ENCODE measurements at regions not wholly inside any gene's neighbourhood (a gene's known extent, or its start where the extent isn't known, plus 50 kb on each side); places are given as distances from the start of the nearest gene placed in this dataset.

DNA sequence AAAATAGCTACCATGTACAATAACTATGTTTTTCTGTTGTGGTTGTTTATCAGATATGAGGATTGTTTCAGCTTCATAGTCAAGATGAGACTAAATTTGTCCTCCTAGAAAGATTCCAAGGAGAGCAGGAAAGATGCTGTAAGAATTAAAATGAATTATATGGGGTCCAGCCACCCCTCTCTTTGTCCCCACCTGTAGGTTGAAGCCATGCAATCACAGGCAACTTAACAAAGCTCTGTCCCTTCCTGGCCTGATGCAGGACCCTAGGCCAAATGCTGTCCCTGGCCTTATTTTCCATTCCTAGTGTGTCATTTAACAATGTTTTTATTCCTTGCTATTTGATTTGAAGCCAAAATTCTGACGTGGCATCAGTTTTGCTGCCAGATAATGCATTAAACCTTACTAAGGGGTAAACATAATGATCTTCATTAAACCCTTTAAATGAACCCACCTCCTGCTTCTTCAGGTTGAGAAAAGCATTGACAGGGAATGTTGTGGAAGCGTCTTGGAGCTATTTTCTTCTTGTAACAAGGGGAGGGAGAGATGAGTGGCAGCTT, 240.9 kb upstream of the ZNF521 start:
- TF ChIP-seq, protein P1, sequence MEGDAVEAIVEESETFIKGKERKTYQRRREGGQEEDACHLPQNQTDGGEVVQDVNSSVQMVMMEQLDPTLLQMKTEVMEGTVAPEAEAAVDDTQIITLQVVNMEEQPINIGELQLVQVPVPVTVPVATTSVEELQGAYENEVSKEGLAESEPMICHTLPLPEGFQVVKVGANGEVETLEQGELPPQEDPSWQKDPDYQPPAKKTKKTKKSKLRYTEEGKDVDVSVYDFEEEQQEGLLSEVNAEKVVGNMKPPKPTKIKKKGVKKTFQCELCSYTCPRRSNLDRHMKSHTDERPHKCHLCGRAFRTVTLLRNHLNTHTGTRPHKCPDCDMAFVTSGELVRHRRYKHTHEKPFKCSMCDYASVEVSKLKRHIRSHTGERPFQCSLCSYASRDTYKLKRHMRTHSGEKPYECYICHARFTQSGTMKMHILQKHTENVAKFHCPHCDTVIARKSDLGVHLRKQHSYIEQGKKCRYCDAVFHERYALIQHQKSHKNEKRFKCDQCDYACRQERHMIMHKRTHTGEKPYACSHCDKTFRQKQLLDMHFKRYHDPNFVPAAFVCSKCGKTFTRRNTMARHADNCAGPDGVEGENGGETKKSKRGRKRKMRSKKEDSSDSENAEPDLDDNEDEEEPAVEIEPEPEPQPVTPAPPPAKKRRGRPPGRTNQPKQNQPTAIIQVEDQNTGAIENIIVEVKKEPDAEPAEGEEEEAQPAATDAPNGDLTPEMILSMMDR (IDR thresholded peaks at IDR 0.05 in 2 of 3, conservative IDR thresholded peaks at IDR 0.05 in 1 of 3; ENCODE audit: borderline replicate concordance in 1 of 3, insufficient read depth in 1 of 3, low read depth in 2 of 3, low read length in 2 of 3): no peak
- no peak for TF ChIP-seq ZFX (IDR thresholded peaks at IDR 0.05)
- TF ChIP-seq EZH2 (IDR thresholded peaks at IDR 0.05): no peak
- TF ChIP-seq POLR2AphosphoS5 (IDR thresholded peaks at IDR 0.05; ENCODE audit: low read depth, low read length): no peak
- TF ChIP-seq EGR1 (IDR thresholded peaks at IDR 0.05; ENCODE audit: low read depth): no peak
- no peak for TF ChIP-seq POLR2A (IDR thresholded peaks at IDR 0.05; ENCODE audit: borderline replicate concordance, extremely low read depth, insufficient read depth, insufficient read length)
- TF ChIP-seq CEBPB (IDR thresholded peaks at IDR 0.05; ENCODE audit: low read depth): no peak
- TF ChIP-seq, protein P2, sequence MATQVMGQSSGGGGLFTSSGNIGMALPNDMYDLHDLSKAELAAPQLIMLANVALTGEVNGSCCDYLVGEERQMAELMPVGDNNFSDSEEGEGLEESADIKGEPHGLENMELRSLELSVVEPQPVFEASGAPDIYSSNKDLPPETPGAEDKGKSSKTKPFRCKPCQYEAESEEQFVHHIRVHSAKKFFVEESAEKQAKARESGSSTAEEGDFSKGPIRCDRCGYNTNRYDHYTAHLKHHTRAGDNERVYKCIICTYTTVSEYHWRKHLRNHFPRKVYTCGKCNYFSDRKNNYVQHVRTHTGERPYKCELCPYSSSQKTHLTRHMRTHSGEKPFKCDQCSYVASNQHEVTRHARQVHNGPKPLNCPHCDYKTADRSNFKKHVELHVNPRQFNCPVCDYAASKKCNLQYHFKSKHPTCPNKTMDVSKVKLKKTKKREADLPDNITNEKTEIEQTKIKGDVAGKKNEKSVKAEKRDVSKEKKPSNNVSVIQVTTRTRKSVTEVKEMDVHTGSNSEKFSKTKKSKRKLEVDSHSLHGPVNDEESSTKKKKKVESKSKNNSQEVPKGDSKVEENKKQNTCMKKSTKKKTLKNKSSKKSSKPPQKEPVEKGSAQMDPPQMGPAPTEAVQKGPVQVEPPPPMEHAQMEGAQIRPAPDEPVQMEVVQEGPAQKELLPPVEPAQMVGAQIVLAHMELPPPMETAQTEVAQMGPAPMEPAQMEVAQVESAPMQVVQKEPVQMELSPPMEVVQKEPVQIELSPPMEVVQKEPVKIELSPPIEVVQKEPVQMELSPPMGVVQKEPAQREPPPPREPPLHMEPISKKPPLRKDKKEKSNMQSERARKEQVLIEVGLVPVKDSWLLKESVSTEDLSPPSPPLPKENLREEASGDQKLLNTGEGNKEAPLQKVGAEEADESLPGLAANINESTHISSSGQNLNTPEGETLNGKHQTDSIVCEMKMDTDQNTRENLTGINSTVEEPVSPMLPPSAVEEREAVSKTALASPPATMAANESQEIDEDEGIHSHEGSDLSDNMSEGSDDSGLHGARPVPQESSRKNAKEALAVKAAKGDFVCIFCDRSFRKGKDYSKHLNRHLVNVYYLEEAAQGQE (IDR thresholded peaks at IDR 0.05; ENCODE audit: low read depth): no peak
- TF ChIP-seq ZNF274 (IDR thresholded peaks at IDR 0.05; ENCODE audit: low read depth, low read length): no peak

All from HCT116 (cell line).